ENCODE measurements at regions not wholly inside any gene's neighbourhood (a gene's known extent, or its start where the extent isn't known, plus 50 kb on each side); places are given as distances from the start of the nearest gene placed in this dataset.

DNA sequence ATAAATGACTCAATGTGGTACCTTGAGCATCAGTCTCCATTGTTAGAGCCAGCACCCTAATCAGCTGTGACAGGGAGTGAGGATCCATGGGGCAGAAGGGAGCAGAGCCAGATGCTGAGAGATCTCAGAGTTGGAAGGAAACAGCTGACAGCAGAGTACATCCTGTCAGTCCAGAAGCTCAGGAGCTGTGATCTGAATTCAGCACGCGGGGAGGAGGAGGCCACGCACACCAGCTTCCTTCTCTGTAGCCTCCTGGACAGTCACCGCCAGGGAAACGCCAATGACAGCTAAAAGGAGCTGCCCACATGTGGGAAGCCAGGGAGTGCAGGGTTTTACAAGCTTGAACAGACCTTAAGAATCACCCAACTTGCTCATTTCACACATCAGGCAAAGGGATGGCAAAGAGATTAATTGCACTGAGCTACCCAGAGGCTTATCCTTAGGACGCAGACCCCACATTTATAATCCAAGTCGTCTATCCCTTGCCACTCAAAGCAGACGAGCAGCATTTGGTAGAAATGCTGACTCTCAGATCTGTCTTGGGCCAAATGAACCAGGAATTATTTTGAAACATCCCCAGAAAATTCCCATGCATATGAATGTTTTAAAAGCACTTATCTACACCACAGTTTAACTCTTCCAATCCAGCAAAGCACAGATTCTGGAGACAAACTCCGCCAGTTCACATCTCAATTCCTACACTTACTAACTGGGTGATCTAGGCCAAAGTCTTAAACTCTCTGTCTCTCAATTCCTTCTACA lies 322.6 kb upstream of the TMTC1 start:
- TF ChIP-seq, protein P1, sequence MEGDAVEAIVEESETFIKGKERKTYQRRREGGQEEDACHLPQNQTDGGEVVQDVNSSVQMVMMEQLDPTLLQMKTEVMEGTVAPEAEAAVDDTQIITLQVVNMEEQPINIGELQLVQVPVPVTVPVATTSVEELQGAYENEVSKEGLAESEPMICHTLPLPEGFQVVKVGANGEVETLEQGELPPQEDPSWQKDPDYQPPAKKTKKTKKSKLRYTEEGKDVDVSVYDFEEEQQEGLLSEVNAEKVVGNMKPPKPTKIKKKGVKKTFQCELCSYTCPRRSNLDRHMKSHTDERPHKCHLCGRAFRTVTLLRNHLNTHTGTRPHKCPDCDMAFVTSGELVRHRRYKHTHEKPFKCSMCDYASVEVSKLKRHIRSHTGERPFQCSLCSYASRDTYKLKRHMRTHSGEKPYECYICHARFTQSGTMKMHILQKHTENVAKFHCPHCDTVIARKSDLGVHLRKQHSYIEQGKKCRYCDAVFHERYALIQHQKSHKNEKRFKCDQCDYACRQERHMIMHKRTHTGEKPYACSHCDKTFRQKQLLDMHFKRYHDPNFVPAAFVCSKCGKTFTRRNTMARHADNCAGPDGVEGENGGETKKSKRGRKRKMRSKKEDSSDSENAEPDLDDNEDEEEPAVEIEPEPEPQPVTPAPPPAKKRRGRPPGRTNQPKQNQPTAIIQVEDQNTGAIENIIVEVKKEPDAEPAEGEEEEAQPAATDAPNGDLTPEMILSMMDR (conservative IDR thresholded peaks at IDR 0.05; ENCODE audit: low read length) = no peak
- TF ChIP-seq EZH2phosphoT487 (IDR thresholded peaks at IDR 0.05; ENCODE audit: borderline replicate concordance) = no peak

All from Loucy (cell line).